H1 (cell line): ENCODE measurements at regions not wholly inside any gene's neighbourhood (a gene's known extent, or its start where the extent isn't known, plus 50 kb on each side); places are given as distances from the start of the nearest gene placed in this dataset.

ENCODE experiments used
- CTCF ChIA-PET: fragments of 300-600 bp; sonication (Branson Sonifier 250); formaldehyde crosslinking; loops from one replicate; lab custom pipeline; 2021; ENCODE audit not compliant: partially characterized antibody; lab: Charles Lee
- POLR2A ChIA-PET: fragments of 300-600 bp; sonication (Branson Sonifier 250); formaldehyde crosslinking; loops from one replicate; lab custom pipeline; 2021; ENCODE audit warnings: inconsistent platforms; ENCODE audit not compliant: partially characterized antibody; lab: Charles Lee
- DNase-seq, 2 experiments: peaks; one replicate each; pipeline versions ENCODE4 v3.0.0 to v3.0.0-alpha.2; 2010 to 2022; ENCODE audit warnings: low spot score in 2 of 2, low read depth in 1 of 2, mixed read lengths in 1 of 2
- FAIRE-seq: peaks from 2 replicates; lab custom pipeline; 2011; peaks lifted over from hg19 to GRCh38; lab: Jason Lieb, UNC
- H2AFZ ChIP-seq: 2 replicates; pipeline ENCODE4 v1.8.1; 2012; ENCODE audit warnings: low read length, inconsistent platforms
- H2AK5ac ChIP-seq: 2 replicates; pipeline ENCODE4 v1.6.1; 2013; ENCODE audit warnings: low read depth, low read length
- H2BK120ac ChIP-seq: replicated peaks from 2 replicates; pipeline ENCODE3; 2013; ENCODE audit warnings: low read depth, low read length, inconsistent platforms
- H2BK12ac ChIP-seq: 2 replicates; pipeline ENCODE4 v1.6.1; 2013; ENCODE audit warnings: low read depth, low read length
- H2BK15ac ChIP-seq: 2 replicates; pipeline ENCODE4 v1.6.1; 2013; ENCODE audit warnings: low read length
- H2BK20ac ChIP-seq: 2 replicates; pipeline ENCODE4 v1.6.1; 2013; ENCODE audit warnings: low read length
- H2BK5ac ChIP-seq: 2 replicates; pipeline ENCODE4 v1.6.1; 2013; ENCODE audit warnings: low read depth, low read length
- H3K14ac ChIP-seq: 2 replicates; pipeline ENCODE4 v1.6.1; 2013; ENCODE audit warnings: inconsistent platforms; ENCODE audit not compliant: insufficient read length
- H3K18ac ChIP-seq: 2 replicates; pipeline ENCODE4 v1.6.1; 2013; ENCODE audit warnings: low read length; ENCODE audit errors: extremely low read depth
- H3K23ac ChIP-seq: 2 replicates; pipeline ENCODE4 v1.6.1; 2013; ENCODE audit warnings: inconsistent platforms; ENCODE audit not compliant: insufficient read length
- H3K23me2 ChIP-seq: 2 replicates; pipeline ENCODE4 v1.6.1; 2013; ENCODE audit warnings: low read depth, low read length
- H3K27ac ChIP-seq: 2 replicates; pipeline ENCODE4 v1.6.1; 2011; ENCODE audit warnings: low read depth, low read length, inconsistent platforms
- H3K27me3 ChIP-seq, 4 experiments: replicated peaks in 1 of 4; 1 replicate in 1 of 4; 2 replicates in 3 of 4; pipeline versions ENCODE4 v1.6.1 to v1.8.1; 2011 to 2013; ENCODE audit warnings: low read length in 3 of 4, mild to moderate bottlenecking in 3 of 4, inconsistent platforms in 2 of 4, mixed read lengths in 2 of 4, moderate library complexity in 1 of 4; ENCODE audit not compliant: control insufficient read depth in 3 of 4, insufficient read depth in 3 of 4; ENCODE audit errors: extremely low read depth in 1 of 4
- H3K36me3 ChIP-seq, 4 experiments: 2 replicates each; pipeline versions ENCODE4 v1.6.1 to v1.8.1; 2011 to 2013; ENCODE audit warnings: mild to moderate bottlenecking in 4 of 4, low read length in 3 of 4, moderate library complexity in 2 of 4, control low read depth in 1 of 4, inconsistent platforms in 1 of 4; ENCODE audit not compliant: insufficient read depth in 4 of 4, control insufficient read depth in 2 of 4
- H3K4ac ChIP-seq: replicated peaks from 2 replicates; pipeline ENCODE3; 2013; ENCODE audit warnings: low read length, low read depth, mixed read lengths, inconsistent platforms; ENCODE audit not compliant: insufficient read length
- H3K4me1 ChIP-seq, 4 experiments: replicated peaks in 1 of 4; 1 replicate in 1 of 4; 2 replicates in 3 of 4; pipeline versions ENCODE4 v1.6.1 to v1.8.1; 2011 to 2013; ENCODE audit warnings: low read length in 3 of 4, inconsistent platforms in 2 of 4, mixed read lengths in 1 of 4; ENCODE audit not compliant: insufficient read depth in 4 of 4, control insufficient read depth in 3 of 4
- H3K4me2 ChIP-seq, 2 experiments: 2 replicates each; pipeline versions ENCODE4 v1.6.1 to v1.8.1; 2011 to 2013; ENCODE audit warnings: low read depth in 2 of 2, low read length in 2 of 2, control low read depth in 1 of 2, inconsistent platforms in 1 of 2, mild to moderate bottlenecking in 1 of 2; ENCODE audit not compliant: insufficient read depth in 1 of 2
- H3K4me3 ChIP-seq, 4 experiments: fragments of 200-600, 300-600 bp in 1 of 4; sonication (generic), shearing (Covaris generic), sonication (Bioruptor Twin) in 1 of 4; 2 replicates each; pipeline versions ENCODE4 v1.5.1 to v1.8.1; 2011 to 2016; ENCODE audit warnings: low read length in 4 of 4, low read depth in 3 of 4, control low read depth in 2 of 4, inconsistent platforms in 2 of 4, mild to moderate bottlenecking in 2 of 4, mixed read lengths in 1 of 4, moderate library complexity in 1 of 4; ENCODE audit not compliant: insufficient read depth in 2 of 4; ENCODE audit errors: extremely low read depth in 1 of 4
- H3K56ac ChIP-seq: replicated peaks from 2 replicates; pipeline ENCODE3; 2013; ENCODE audit warnings: low read depth, mild to moderate bottlenecking, mixed read lengths, low read length, inconsistent platforms; ENCODE audit not compliant: insufficient read length
- H3K79me1 ChIP-seq: 2 replicates; pipeline ENCODE4 v1.6.1; 2013; ENCODE audit warnings: low read depth, low read length, control low read depth
- H3K79me2 ChIP-seq, 2 experiments: 2 replicates each; pipeline versions ENCODE4 v1.6.1 to v1.8.1; 2012 to 2013; ENCODE audit warnings: low read length in 2 of 2, mild to moderate bottlenecking in 2 of 2, inconsistent platforms in 1 of 2; ENCODE audit not compliant: insufficient read depth in 2 of 2, control insufficient read depth in 1 of 2
- H3K9ac ChIP-seq, 4 experiments: replicated peaks in 1 of 4; 1 replicate in 1 of 4; 2 replicates in 3 of 4; pipeline versions ENCODE4 v1.6.1 to v1.8.1; 2011 to 2013; ENCODE audit warnings: low read depth in 3 of 4, low read length in 3 of 4, control low read depth in 2 of 4, mild to moderate bottlenecking in 2 of 4, moderate library complexity in 2 of 4, inconsistent platforms in 1 of 4; ENCODE audit errors: extremely low read depth in 1 of 4
- H3K9me3 ChIP-seq, 2 experiments: 2 replicates each; pipeline versions ENCODE4 v1.6.1 to v1.8.1; 2012 to 2013; ENCODE audit warnings: mild to moderate bottlenecking in 2 of 2, moderate library complexity in 2 of 2, control low read depth in 1 of 2, inconsistent platforms in 1 of 2, low read depth in 1 of 2, low read length in 1 of 2, mixed read lengths in 1 of 2; ENCODE audit not compliant: insufficient read depth in 2 of 2
- H4K20me1 ChIP-seq, 2 experiments: replicated peaks in 1 of 2; 2 replicates each; pipeline versions ENCODE3 to v1.8.1; 2011 to 2013; ENCODE audit warnings: inconsistent platforms in 2 of 2, low read length in 2 of 2, mild to moderate bottlenecking in 1 of 2; ENCODE audit not compliant: insufficient read depth in 2 of 2, control insufficient read depth in 1 of 2
- H4K5ac ChIP-seq: 2 replicates; pipeline ENCODE4 v1.6.1; 2013; ENCODE audit warnings: low read length, low read depth, mixed read lengths, inconsistent platforms; ENCODE audit not compliant: insufficient read length
- H4K8ac ChIP-seq: 2 replicates; pipeline ENCODE4 v1.8.0; 2013; ENCODE audit warnings: mild to moderate bottlenecking, moderate library complexity, low read length, inconsistent platforms; ENCODE audit not compliant: insufficient read depth; ENCODE audit errors: extremely low read depth
- H4K91ac ChIP-seq: replicated peaks from 2 replicates; pipeline ENCODE3; 2013; ENCODE audit warnings: low read length, mixed read lengths, inconsistent platforms; ENCODE audit not compliant: insufficient read length
- BACH1 ChIP-seq: IDR thresholded peaks from 2 replicates; pipeline ENCODE4 v1.6.1; 2012; ENCODE audit warnings: low read length, improper control_type of control experiment
- CBX5 ChIP-seq: fragments of 300-800, 300-1000 bp; sonication (generic); IDR thresholded peaks from 2 replicates; pipeline ENCODE4 v1.7.1; 2016; ENCODE audit warnings: antibody characterized with exemption, low read length, low read depth
- CHD1 ChIP-seq: IDR thresholded peaks from 2 replicates; pipeline ENCODE4 v1.6.1; 2012; ENCODE audit warnings: low read depth, low read length, improper control_type of control experiment
- HDAC2 ChIP-seq, 2 experiments: fragments of 300-600 bp in 1 of 2; sonication (generic) in 1 of 2; IDR thresholded peaks; 2 replicates each; pipeline ENCODE4 v1.6.1; 2011 to 2012; ENCODE audit warnings: low read depth in 2 of 2, low read length in 2 of 2, mild to moderate bottlenecking in 2 of 2, moderate library complexity in 2 of 2, borderline replicate concordance in 1 of 2, inconsistent platforms in 1 of 2
- HDAC6 ChIP-seq: IDR thresholded peaks from one replicate; pipeline ENCODE4 v1.7.1; 2012; ENCODE audit warnings: low read depth, mild to moderate bottlenecking, inconsistent platforms, low read length, moderate library complexity
- JUND ChIP-seq: IDR thresholded peaks from 2 replicates; pipeline ENCODE4 v1.6.1; 2011; ENCODE audit warnings: mild to moderate bottlenecking, improper control_type of control experiment, low read length
- KDM1A ChIP-seq: fragments of 200-600, 300-600 bp; sonication (generic); IDR thresholded peaks from 2 replicates; pipeline ENCODE4 v1.7.1; 2016; ENCODE audit warnings: mild to moderate bottlenecking, low read length, borderline replicate concordance
- POU5F1 ChIP-seq: IDR thresholded peaks from 2 replicates; pipeline ENCODE4 v1.6.1; 2011; ENCODE audit warnings: low read depth, mild to moderate bottlenecking, low read length, moderate library complexity
- SAP30 ChIP-seq: fragments of 300-600 bp; sonication (generic); IDR thresholded peaks from 2 replicates; pipeline ENCODE4 v1.7.1; 2012; ENCODE audit warnings: low read length, moderate library complexity, mild to moderate bottlenecking, inconsistent platforms; ENCODE audit not compliant: insufficient read depth, insufficient replicate concordance
- SIX5 ChIP-seq: IDR thresholded peaks from 2 replicates; pipeline ENCODE4 v1.6.1; 2011; ENCODE audit warnings: mild to moderate bottlenecking, low read depth, low read length
- SP1 ChIP-seq: IDR thresholded peaks from 2 replicates; pipeline ENCODE4 v1.6.1; 2011; ENCODE audit warnings: low read depth, low read length
- SP2 ChIP-seq: IDR thresholded peaks from 2 replicates; pipeline ENCODE4 v1.6.1; 2012; ENCODE audit warnings: mild to moderate bottlenecking, low read length, inconsistent platforms
- WGBS, 2 experiments: shearing (Covaris generic) in 1 of 2; methylation state at CpG; one replicate each; pipeline versions ENCODE4 v1.1.6 to v1.1.7; 2013 to 2015; ENCODE audit warnings: low lambda C conversion rate in 2 of 2, mixed read lengths in 2 of 2, inconsistent platforms in 1 of 2, low coverage in 1 of 2, missing lambda C conversion rate in 1 of 2; ENCODE audit not compliant: insufficient replicate concordance in 2 of 2, insufficient coverage in 1 of 2, insufficient read length in 1 of 2; ENCODE audit errors: extremely low coverage in 1 of 2, missing lambda C conversion rate in 1 of 2; 5-methylcytosine and 5-hydroxymethylcytosine counted together

GRCh38 chr15:24223739-24224138 lies 451.8 kb upstream of the NPAP1 start:
- TF ChIP-seq BACH1 (no peak), CHD1 (no peak), HDAC6 (no peak), HDAC2 (IDR thresholded peaks at IDR 0.05; ENCODE audit: borderline replicate concordance in 1 of 2, low read depth in 2 of 2, low read length in 2 of 2) (no peak), SP1 (no peak), JUND (no peak), POU5F1 (no peak), SP2 (no peak), KDM1A (no peak), SAP30 (no peak), SIX5 (no peak), CBX5 (no peak)
- Histone ChIP-seq H3K79me1 (no peaks in the 10 kb centered on the region), H4K8ac (no peak overlapping the region), H3K27ac (no peak overlapping the region), H3K9me3 (peaks cover 15 to 26% of the 10 kb centered on the region in 2 experiments), H3K4me2 (no peak overlapping the region), H4K5ac (no peak overlapping the region), H4K20me1 (no peaks in the 10 kb centered on the region), H3K14ac (no peak overlapping the region), H3K18ac (no peak overlapping the region), H2AK5ac (no peak overlapping the region), H2BK120ac (no peak overlapping the region), H3K56ac (no peak overlapping the region), H2BK20ac (no peak overlapping the region), H2BK5ac (no peak overlapping the region), H3K23me2 (no peaks in the 10 kb centered on the region), H2BK12ac (no peak overlapping the region), H2AFZ (no peak overlapping the region), H4K91ac (no peak overlapping the region), H3K9ac (no peak overlapping the region), H2BK15ac (no peak overlapping the region), H3K4me1 (no peaks in the 10 kb centered on the region), H3K27me3 (peaks cover 0 to 1% (median 0%) of the 10 kb centered on the region in 4 experiments; a peak in 1 of 7 replicates), H3K23ac (no peak overlapping the region), H3K4ac (no peak overlapping the region), H3K79me2 (no peaks in the 10 kb centered on the region), H3K4me3 (no peak overlapping the region), H3K36me3 (no peaks in the 10 kb centered on the region)
- 80% methylated on average over 7 of the region's 7 CpGs; no CpG with 5 or more reads in 1 of the 2 experiments for WGBS, 2 experiments
- FAIRE-seq (no peak), DNase-seq (no peak)
- ChIA-PET CTCF (no interaction called here), POLR2A (no interaction called here)
